Progenitor cell of endocrine pancreas (in vitro differentiated cells): ENCODE measurements at regions not wholly inside any gene's neighbourhood (a gene's known extent, or its start where the extent isn't known, plus 50 kb on each side); places are given as distances from the start of the nearest gene placed in this dataset.

Experiments
- DNase-seq: peaks from one replicate; pipeline ENCODE4 v3.0.0; 2021; ENCODE audit warnings: low spot score; ENCODE audit not compliant: unreplicated experiment
- H3K27ac Mint-ChIP-seq: 2 replicates; pipeline ENCODE4 v1.8.0; 2021; ENCODE audit warnings: mild to moderate bottlenecking, moderate library complexity, mixed read lengths
- H3K27me3 Mint-ChIP-seq: 2 replicates; pipeline ENCODE4 v1.8.0; 2021; ENCODE audit warnings: mixed read lengths
- H3K36me3 Mint-ChIP-seq: 2 replicates; pipeline ENCODE4 v1.8.0; 2022; ENCODE audit warnings: mixed read lengths; ENCODE audit not compliant: insufficient read depth
- H3K4me1 Mint-ChIP-seq: 2 replicates; pipeline ENCODE4 v1.8.0; 2021; ENCODE audit warnings: low read depth, mixed read lengths
- H3K4me3 Mint-ChIP-seq: 2 replicates; pipeline ENCODE4 v1.8.0; 2021; ENCODE audit warnings: low read depth, mild to moderate bottlenecking, moderate library complexity, mixed read lengths
- H3K9me3 Mint-ChIP-seq: 2 replicates; pipeline ENCODE4 v1.8.0; 2021; ENCODE audit warnings: low read depth, mixed read lengths
- CTCF ChIP-seq: fragments of 200-600 bp; sonication (generic); IDR thresholded peaks from one replicate; pipeline ENCODE4 v1.5.0; 2021; ENCODE audit warnings: antibody characterized with exemption, mild to moderate bottlenecking; ENCODE audit not compliant: unreplicated experiment

DNA sequence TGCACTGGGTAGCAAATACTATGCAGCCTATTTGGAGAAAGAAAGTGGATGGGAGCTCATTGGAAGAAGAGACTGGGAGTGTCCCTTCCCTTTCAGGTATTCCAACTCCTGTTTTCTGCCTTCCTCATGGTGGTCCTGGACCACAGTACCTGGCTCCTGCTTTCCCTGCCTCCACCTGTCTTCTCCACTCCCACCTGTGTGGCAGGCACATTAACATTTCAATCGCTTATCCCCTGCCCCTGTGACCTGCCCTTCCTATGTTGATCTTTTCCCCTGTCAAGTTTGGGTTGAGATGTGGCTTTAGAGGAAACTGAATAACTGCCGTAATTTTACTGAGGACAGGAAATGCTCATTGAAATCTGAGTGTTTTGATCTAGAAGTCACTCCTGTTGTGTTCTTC is 415.8 kb upstream of the PODXL start:
- Mint-ChIP-seq H3K36me3 (no peaks in the 10 kb centered on the region), H3K4me1 (no peaks in the 10 kb centered on the region), H3K4me3 (no peak overlapping the region), H3K9me3 (no peaks in the 10 kb centered on the region), H3K27ac (no peak overlapping the region), H3K27me3 (peaks cover 2% of the 10 kb centered on the region)
- no peak for DNase-seq
- no peak for TF ChIP-seq CTCF

DNA sequence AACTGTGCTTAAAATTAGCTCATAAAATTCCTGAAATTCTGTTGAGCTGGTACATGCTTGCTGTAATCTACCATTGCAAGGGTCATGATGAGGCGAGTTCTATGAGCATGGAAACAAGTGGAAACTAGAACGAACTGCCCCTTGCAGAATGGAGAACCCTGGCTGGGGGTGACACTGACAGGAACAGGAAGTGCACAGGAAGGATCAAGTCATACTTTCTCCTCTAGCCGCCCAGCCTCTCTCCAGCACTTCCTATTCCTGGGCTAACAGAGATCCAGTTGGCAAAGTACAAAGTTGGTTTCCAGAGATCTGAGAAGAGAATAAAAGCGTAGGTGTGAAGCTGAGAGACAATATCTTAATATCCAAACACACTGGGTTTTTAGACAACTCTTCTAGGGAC is 414.2 kb upstream of the PODXL start:
- no peaks in the 10 kb centered on the region for H3K4me1 Mint-ChIP-seq
- TF ChIP-seq CTCF: no peak
- peaks cover 5% of the 10 kb centered on the region for H3K27me3 Mint-ChIP-seq
- H3K4me3 Mint-ChIP-seq: no peak overlapping the region
- H3K9me3 Mint-ChIP-seq: no peaks in the 10 kb centered on the region
- H3K36me3 Mint-ChIP-seq: no peaks in the 10 kb centered on the region
- no peak for DNase-seq
- no peak overlapping the region for H3K27ac Mint-ChIP-seq

DNA sequence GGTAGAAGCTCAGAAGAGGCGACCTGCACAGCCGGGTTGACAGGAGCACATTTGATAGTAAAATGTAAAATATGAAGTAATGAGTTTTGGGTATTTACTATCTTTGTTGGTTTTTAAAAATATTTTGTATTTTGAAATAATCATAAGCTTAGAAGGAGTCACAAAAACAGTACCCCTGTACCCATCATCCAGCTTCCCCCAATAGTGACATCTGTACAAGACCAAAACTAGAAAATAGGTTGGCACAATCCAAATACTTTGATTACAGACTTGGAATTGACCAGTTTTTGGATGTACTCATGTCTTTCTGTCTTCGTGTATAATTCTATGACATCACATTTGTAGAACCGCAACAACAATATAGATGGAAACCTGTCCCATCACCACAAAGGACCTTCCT is 413.1 kb upstream of the PODXL start:
- no peaks in the 10 kb centered on the region for H3K4me1 Mint-ChIP-seq
- H3K4me3 Mint-ChIP-seq: no peak overlapping the region
- H3K27ac Mint-ChIP-seq: no peak overlapping the region
- peaks cover 5% of the 10 kb centered on the region for H3K27me3 Mint-ChIP-seq
- DNase-seq: no peak
- TF ChIP-seq CTCF: no peak
- no peaks in the 10 kb centered on the region for H3K36me3 Mint-ChIP-seq
- H3K9me3 Mint-ChIP-seq: no peaks in the 10 kb centered on the region

- no peak for TF ChIP-seq CTCF
- no peaks in the 10 kb centered on the region for H3K4me1 Mint-ChIP-seq
Measured at GRCh38 chr7:131967216-131967730, 410.8 kb upstream of the PODXL start.

DNA sequence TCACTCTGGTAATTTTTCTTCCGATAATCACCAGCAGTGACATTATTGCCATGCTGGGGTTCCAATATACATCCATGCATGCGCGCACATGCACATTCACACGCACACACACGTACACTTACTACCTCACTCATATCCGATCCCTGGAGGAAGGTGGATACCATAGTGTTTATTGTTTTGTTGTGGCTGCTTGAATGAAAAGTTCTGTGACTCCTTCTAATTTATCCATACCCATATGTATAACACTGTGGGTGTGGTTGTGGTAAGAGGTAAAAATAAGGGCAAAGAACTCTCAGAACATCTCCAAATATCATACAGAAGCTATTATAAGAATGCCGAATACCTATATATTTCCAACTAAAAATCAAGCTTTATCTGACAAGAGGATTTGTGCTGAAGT is 407.8 kb upstream of the PODXL start:
- H3K27ac Mint-ChIP-seq: no peak overlapping the region

More at GRCh38 chr7:131967216-131967730, 410.8 kb upstream of the PODXL start:
- no peak for DNase-seq
- Mint-ChIP-seq H3K36me3 (no peaks in the 10 kb centered on the region), H3K27me3 (peaks cover 5% of the 10 kb centered on the region), H3K27ac (no peak overlapping the region), H3K4me3 (no peak overlapping the region), H3K9me3 (no peaks in the 10 kb centered on the region)

More for the DNA sequence above, 407.8 kb upstream of the PODXL start:
- no peak for DNase-seq
- Mint-ChIP-seq H3K4me1 (no peaks in the 10 kb centered on the region), H3K9me3 (no peaks in the 10 kb centered on the region), H3K27me3 (peaks cover 9% of the 10 kb centered on the region), H3K36me3 (no peaks in the 10 kb centered on the region), H3K4me3 (no peak overlapping the region)
- TF ChIP-seq CTCF: no peak
